ENCODE measurements at regions not wholly inside any gene's neighbourhood (a gene's known extent, or its start where the extent isn't known, plus 50 kb on each side); places are given as distances from the start of the nearest gene placed in this dataset.
"Not testable (repeated sequence)": the region's sequence is repeated elsewhere in the genome, so short reads cannot be mapped to it uniquely, and the experiment has no call there.

- not testable (repeated sequence) for TF ChIP-seq CTCF, POLR2A (IDR thresholded peaks at IDR 0.05)
These were observed 204.0 kb downstream of the LAT start for GRCh38 chr16:29188806-29189205.
